Activated naive CD8-positive, alpha-beta T cell treated with anti-CD3 and anti-CD28 coated beads, Interleukin-2, amount 50 U/mL, for 24 hours (primary cell): ENCODE measurements at regions not wholly inside any gene's neighbourhood (a gene's known extent, or its start where the extent isn't known, plus 50 kb on each side); places are given as distances from the start of the nearest gene placed in this dataset.

ENCODE experiments used
- ATAC-seq: fragments of 150-1000 bp; cut with Tn5 transposase; one replicate; pipeline ENCODE4 v1.10.0; 2021
- DNase-seq: peaks from one replicate; pipeline ENCODE4 v3.0.0; 2021
- H3K27ac Mint-ChIP-seq: one replicate; pipeline ENCODE4 v1.8.0; 2021; ENCODE audit warnings: mild to moderate bottlenecking, mixed read lengths
- H3K27me3 Mint-ChIP-seq: one replicate; pipeline ENCODE4 v1.8.0; 2021; ENCODE audit warnings: mixed read lengths
- H3K36me3 Mint-ChIP-seq: one replicate; pipeline ENCODE4 v1.8.0; 2021; ENCODE audit warnings: low read depth, mixed read lengths
- H3K4me1 Mint-ChIP-seq: one replicate; pipeline ENCODE4 v1.8.0; 2021; ENCODE audit warnings: mixed read lengths
- H3K4me3 Mint-ChIP-seq: one replicate; pipeline ENCODE4 v1.8.0; 2021; ENCODE audit warnings: mild to moderate bottlenecking, moderate library complexity, mixed read lengths
- H3K9me3 Mint-ChIP-seq: one replicate; pipeline ENCODE4 v1.8.0; 2021; ENCODE audit warnings: mixed read lengths

GRCh38 chr3:189056646-189057335, 115.0 kb upstream of the TPRG1 start:
- Mint-ChIP-seq H3K4me1 (no peaks in the 10 kb centered on the region), H3K4me3 (no peak overlapping the region), H3K27ac (no peak overlapping the region), H3K27me3 (peaks cover 5% of the 10 kb centered on the region), H3K9me3 (no peaks in the 10 kb centered on the region), H3K36me3 (no peaks in the 10 kb centered on the region)
- DNase-seq = no peak
- ATAC-seq = no peak

DNA sequence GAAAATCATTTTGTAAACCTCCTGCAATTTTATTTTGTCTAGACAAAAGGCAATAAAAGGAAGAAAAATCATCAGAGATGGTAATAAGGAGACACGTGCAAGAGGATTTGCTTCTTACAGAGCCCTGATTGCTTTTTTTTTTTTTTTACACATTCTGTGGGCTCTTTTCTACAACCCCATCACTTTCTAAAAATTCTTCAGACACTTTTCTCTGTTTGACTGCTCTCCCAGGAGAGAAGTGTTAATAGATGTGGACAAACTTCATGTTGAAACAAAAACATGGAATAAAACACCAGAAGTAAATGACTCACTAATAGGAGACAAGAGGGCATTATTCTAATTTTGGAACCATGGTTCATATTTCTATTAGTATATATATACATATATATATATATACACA, 114.4 kb upstream of the TPRG1 start:
- Mint-ChIP-seq H3K9me3 (peaks cover 3% of the 10 kb centered on the region), H3K27me3 (peaks cover 5% of the 10 kb centered on the region), H3K27ac (no peak overlapping the region), H3K4me3 (no peak overlapping the region), H3K36me3 (no peaks in the 10 kb centered on the region), H3K4me1 (no peaks in the 10 kb centered on the region)
- DNase-seq (no peak), ATAC-seq (no peak)

DNA sequence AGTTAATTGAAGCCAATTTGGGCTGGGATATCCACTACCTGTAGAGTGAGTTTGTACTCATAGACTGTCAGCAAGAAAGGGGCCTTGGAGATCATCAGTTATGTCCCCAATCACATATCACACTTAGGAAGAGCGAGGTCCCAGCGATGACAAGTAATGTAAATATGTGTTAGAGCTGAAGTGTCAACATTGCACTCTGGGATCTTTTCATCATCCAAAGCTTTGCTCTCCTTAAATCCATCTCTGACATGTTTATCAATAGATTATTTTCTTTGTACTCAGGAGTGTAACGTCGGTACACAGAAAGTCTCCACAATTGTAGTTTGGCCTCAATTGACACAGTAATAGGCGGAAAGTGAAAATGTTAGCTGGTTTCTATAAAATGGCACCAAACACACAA, 113.7 kb upstream of the TPRG1 start:
- Mint-ChIP-seq H3K27ac (no peak overlapping the region), H3K4me3 (no peak overlapping the region), H3K4me1 (no peaks in the 10 kb centered on the region), H3K36me3 (no peaks in the 10 kb centered on the region), H3K27me3 (peaks cover 5% of the 10 kb centered on the region), H3K9me3 (peaks cover 10% of the 10 kb centered on the region)
- ATAC-seq (no peak), DNase-seq (no peak)

- H3K9me3 Mint-ChIP-seq = peaks cover 11% of the 10 kb centered on the region
- DNase-seq = no peak
- no peaks in the 10 kb centered on the region for H3K36me3 Mint-ChIP-seq
- no peaks in the 10 kb centered on the region for H3K27me3 Mint-ChIP-seq
- peaks cover 7% of the 10 kb centered on the region for H3K4me1 Mint-ChIP-seq
- H3K27ac Mint-ChIP-seq = no peak overlapping the region
- H3K4me3 Mint-ChIP-seq = no peak overlapping the region
- no peak for ATAC-seq
Measured at GRCh38 chr3:189070965-189071364, 100.8 kb upstream of the TPRG1 start.

DNA sequence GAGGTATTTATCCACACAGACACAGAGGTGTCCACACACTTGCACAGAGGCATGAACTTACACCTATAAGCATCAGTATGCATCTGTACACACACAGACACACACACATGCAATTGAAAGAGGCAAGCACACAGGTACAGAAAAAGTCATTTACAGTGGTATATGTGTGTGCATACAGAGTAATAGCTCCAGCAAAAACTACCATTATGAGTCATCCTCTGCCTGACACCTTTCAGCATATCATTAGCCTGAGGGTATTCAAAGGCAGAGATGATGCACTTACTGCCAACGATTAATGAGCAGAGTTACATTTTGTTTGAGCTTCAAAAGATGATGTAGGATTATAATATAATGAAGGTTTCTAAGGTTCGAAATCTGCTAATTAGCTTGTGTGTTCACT, 100.3 kb upstream of the TPRG1 start:
- Mint-ChIP-seq H3K27ac (no peak overlapping the region), H3K9me3 (peaks cover 11% of the 10 kb centered on the region), H3K36me3 (no peaks in the 10 kb centered on the region), H3K4me1 (peaks cover 7% of the 10 kb centered on the region), H3K4me3 (no peak overlapping the region), H3K27me3 (no peaks in the 10 kb centered on the region)
- DNase-seq (no peak), ATAC-seq (peak; percentile 95)

DNA sequence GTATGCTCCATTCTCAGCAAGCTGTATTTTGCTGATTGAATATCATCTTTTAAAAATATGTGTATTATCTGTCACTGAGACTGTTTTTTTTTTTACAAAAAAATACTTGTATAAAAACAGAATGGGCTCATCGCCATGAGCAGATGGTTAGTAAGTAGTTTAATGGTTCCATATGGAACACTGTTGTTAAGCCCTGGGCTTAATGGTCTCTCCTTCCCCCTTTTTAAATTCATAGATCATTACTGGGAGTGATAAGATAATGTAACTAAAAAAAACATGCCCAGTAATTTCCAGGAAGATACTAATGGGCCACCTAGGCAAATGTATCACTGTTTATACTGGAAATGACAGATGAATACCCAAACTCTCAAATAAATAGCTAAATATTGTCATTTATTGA, 95.3 kb upstream of the TPRG1 start:
- ATAC-seq (no peak), DNase-seq (no peak)
- H3K4me3 Mint-ChIP-seq = no peak overlapping the region
- H3K9me3 Mint-ChIP-seq = no peaks in the 10 kb centered on the region
- no peak overlapping the region for H3K27ac Mint-ChIP-seq
- H3K4me1 Mint-ChIP-seq = peaks cover 5% of the 10 kb centered on the region
- H3K36me3 Mint-ChIP-seq = no peaks in the 10 kb centered on the region
- peaks cover 2% of the 10 kb centered on the region for H3K27me3 Mint-ChIP-seq

DNA sequence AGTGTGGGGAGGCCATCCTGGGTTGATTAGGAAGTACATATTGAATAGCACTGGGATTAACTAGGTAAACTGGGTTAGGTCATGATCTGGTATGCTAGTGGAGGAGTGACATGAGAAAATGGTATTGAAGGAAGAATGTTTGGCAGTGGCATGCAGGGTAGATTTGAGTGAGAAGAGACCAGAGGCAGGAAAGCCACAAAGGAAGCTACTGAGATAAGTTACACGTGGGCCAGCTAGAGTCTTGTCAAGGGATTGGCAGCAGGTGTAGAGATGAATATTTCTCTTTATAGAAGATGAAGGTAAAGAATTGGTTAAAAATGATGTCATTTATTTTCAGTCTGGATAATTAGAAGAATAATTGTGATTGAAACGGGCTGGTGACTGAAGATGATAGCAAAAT, 91.0 kb upstream of the TPRG1 start:
- Mint-ChIP-seq H3K27ac (no peak overlapping the region), H3K36me3 (no peaks in the 10 kb centered on the region), H3K4me3 (no peak overlapping the region), H3K27me3 (peaks cover 2% of the 10 kb centered on the region), H3K4me1 (no peaks in the 10 kb centered on the region), H3K9me3 (no peaks in the 10 kb centered on the region)
- ATAC-seq = no peak
- no peak for DNase-seq

DNA sequence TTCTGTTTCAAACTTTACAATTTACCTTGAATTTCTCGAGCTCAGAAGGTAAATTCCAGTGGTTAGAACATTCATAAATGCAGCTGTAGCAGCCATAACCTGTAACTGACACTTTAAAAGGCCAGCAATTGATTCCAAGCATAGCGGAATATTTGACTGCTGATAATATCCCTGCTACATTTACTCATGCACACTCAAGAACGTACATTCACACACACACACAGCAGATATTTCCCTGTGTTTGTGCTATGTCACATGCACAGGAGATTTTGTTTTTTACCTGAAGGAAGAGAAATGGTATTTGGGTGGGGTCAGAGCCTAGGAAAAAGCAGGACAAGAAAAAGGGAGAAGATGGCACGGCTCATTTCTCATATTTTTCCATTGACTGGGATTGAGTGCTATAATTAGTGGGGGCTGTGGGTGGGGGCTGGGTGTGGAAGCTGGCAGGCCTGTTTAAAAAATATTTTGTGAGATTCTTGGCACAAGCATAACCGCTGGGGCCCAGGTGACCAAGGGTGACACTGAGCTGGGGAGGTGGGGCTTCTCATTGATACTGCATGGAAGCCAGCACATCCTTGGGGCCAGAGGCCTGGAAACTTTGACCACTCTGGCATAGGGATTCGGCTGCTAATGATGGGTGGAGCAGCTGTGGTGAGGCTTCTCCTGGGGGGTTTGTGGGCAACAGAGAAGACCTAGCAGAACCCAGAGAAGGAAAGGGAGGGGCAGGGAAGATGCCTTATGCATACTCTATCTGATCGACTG, 88.9 kb upstream of the TPRG1 start:
- H3K4me1 Mint-ChIP-seq = no peaks in the 10 kb centered on the region
- H3K27me3 Mint-ChIP-seq = peaks cover 1% of the 10 kb centered on the region
- DNase-seq (no peak), ATAC-seq (no peak)
- H3K36me3 Mint-ChIP-seq = no peaks in the 10 kb centered on the region
- no peak overlapping the region for H3K4me3 Mint-ChIP-seq
- no peak overlapping the region for H3K27ac Mint-ChIP-seq
- H3K9me3 Mint-ChIP-seq = peaks cover 4% of the 10 kb centered on the region

DNA sequence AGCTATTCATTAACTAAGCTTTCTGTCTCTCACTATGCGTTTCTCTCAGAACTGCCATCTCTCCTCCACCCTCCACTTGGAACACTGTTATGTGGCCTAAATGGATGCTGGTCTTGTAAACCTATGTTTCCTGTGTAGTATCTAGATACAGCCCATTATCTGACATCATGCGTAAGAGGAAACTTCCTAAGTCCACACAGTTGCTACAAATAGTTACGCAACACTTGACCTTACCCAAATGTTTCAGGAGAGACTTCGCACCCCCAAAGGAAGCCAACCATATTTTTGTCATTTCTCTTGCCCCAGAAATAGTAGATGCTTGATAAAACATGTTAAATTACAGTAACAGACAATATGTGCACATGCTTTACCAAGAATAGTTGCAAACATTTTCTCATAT, 87.2 kb upstream of the TPRG1 start:
- H3K9me3 Mint-ChIP-seq = peaks cover 9% of the 10 kb centered on the region
- H3K36me3 Mint-ChIP-seq = no peaks in the 10 kb centered on the region
- no peak overlapping the region for H3K27ac Mint-ChIP-seq

DNA sequence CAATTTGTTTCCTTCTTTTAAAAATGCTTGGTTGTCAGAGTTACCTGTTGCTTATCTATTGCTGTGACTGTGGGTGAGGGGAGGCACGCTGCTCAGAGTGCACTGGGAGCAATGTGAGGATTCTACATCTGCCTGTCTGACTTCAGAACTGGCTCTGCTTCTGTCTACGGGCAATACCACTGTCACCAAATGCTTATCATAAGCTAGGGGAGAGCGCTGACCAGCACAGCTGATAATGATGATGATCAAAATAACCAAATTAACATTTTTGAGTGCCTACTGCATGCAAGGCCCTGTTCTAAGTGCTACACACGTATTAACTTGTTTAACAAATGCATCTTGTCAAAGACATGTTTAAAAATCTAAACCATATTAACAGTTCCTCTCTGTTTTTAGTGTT, 79.2 kb upstream of the TPRG1 start:
- Mint-ChIP-seq H3K9me3 (peaks cover 8% of the 10 kb centered on the region), H3K27ac (no peak overlapping the region)
- ATAC-seq = no peak

More for the DNA sequence above, 87.2 kb upstream of the TPRG1 start:
- H3K27me3 Mint-ChIP-seq = no peaks in the 10 kb centered on the region
- DNase-seq (no peak), ATAC-seq (no peak)
- H3K4me1 Mint-ChIP-seq = no peaks in the 10 kb centered on the region
- no peak overlapping the region for H3K4me3 Mint-ChIP-seq

DNA sequence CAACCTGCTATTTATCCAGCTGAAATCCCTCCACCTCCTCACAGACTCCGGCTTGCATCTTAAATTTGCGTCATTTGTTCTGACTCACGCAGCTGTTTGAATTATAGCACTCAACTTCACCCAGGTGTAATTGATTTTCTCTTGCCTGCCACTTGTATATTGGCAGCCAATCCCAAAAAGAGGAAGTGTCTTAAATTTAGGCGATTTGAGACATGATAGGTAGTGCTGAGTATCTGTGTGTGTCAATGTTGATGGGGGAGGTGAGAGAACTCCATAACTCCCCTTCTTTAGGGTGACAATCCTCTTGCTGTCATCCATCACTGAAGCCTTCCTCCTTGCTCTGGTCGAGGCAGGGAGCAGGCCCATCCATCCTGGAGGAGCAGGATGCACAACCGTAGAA, 77.2 kb upstream of the TPRG1 start:
- Mint-ChIP-seq H3K36me3 (no peaks in the 10 kb centered on the region), H3K4me3 (no peak overlapping the region), H3K4me1 (no peaks in the 10 kb centered on the region), H3K9me3 (no peaks in the 10 kb centered on the region), H3K27me3 (peaks cover 2% of the 10 kb centered on the region), H3K27ac (no peak overlapping the region)
- ATAC-seq = no peak
- no peak for DNase-seq

More for the DNA sequence above, 79.2 kb upstream of the TPRG1 start:
- DNase-seq = no peak
- H3K4me3 Mint-ChIP-seq = no peak overlapping the region
- no peaks in the 10 kb centered on the region for H3K4me1 Mint-ChIP-seq
- peaks cover 2% of the 10 kb centered on the region for H3K27me3 Mint-ChIP-seq
- H3K36me3 Mint-ChIP-seq = no peaks in the 10 kb centered on the region

DNA sequence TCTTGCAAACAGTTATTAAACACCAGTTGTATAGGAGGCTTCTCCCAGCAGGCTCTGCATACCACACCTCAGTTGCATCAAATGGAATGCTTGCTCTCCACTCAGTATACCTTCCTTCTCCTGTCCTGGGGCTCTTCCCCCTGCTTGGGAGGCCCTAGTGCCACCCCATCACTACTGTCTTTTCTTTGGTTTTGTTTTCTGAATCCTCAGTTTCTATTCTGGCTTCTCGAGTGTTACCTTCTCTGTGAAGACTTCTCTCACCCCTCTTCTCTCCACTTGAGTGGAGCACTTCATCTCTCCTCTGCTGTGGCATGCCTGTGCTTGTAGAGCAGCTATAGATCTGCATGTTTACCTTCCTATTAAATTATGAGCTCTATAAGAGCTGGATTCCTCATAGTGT, 75.7 kb upstream of the TPRG1 start:
- H3K27me3 Mint-ChIP-seq = peaks cover 2% of the 10 kb centered on the region
- no peaks in the 10 kb centered on the region for H3K36me3 Mint-ChIP-seq
- H3K4me3 Mint-ChIP-seq = no peak overlapping the region
- H3K27ac Mint-ChIP-seq = no peak overlapping the region
- DNase-seq (no peak), ATAC-seq (no peak)
- no peaks in the 10 kb centered on the region for H3K4me1 Mint-ChIP-seq
- H3K9me3 Mint-ChIP-seq = no peaks in the 10 kb centered on the region

GRCh38 chr3:189099031-189099471, 72.7 kb upstream of the TPRG1 start:
- H3K4me3 Mint-ChIP-seq = no peak overlapping the region
- H3K27me3 Mint-ChIP-seq = no peaks in the 10 kb centered on the region
- no peaks in the 10 kb centered on the region for H3K36me3 Mint-ChIP-seq
- no peak for DNase-seq
- no peaks in the 10 kb centered on the region for H3K9me3 Mint-ChIP-seq
- no peaks in the 10 kb centered on the region for H3K4me1 Mint-ChIP-seq
- ATAC-seq = no peak
- H3K27ac Mint-ChIP-seq = no peak overlapping the region

DNA sequence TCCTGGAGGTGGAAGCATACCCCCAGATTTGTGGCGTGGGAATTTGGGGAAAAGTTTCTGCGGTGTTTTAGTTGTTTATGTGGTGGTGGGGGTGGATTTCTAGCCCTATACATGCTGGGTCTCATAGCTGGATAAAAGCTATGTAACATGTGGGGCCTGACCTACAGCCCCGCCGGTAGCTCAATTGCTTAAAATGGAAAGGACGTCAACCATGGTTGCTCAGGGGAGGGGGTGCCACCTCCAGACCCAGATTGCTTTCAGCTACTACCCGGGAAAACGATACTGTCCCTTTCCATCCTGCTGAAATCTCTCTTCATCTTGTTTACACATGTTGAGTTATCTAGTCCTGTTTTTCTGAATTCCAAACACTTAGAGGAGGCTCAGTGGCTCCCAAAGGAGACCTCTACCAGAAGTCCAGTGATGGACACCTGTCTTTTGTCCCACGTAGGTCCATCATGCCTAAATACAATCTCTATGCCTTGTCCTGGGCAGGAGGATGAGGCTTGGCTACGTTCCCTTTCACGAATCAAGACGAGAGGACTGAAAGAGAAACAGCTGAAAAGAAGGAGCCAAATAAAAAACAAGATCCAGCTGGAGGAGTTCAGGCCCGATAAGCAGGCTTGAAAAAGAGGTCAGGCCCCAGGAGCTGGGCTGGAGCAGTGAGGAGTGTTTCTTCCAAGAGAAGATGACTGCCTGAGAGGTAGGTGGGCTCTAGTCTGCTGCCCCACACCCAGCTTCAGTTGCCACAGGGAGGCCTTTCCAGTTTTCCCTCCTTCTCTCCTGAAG, 72.1 kb upstream of the TPRG1 start:
- Mint-ChIP-seq H3K4me1 (no peaks in the 10 kb centered on the region), H3K36me3 (no peaks in the 10 kb centered on the region), H3K9me3 (no peaks in the 10 kb centered on the region), H3K27me3 (no peaks in the 10 kb centered on the region), H3K4me3 (no peak overlapping the region), H3K27ac (no peak overlapping the region)
- ATAC-seq (no peak), DNase-seq (no peak)

GRCh38 chr3:189100866-189101265, 70.9 kb upstream of the TPRG1 start:
- DNase-seq = no peak
- Mint-ChIP-seq H3K27ac (no peak overlapping the region), H3K36me3 (no peaks in the 10 kb centered on the region), H3K9me3 (no peaks in the 10 kb centered on the region), H3K27me3 (no peaks in the 10 kb centered on the region), H3K4me1 (no peaks in the 10 kb centered on the region), H3K4me3 (no peak overlapping the region)
- ATAC-seq = no peak
